ENCODE measurements at regions not wholly inside any gene's neighbourhood (a gene's known extent, or its start where the extent isn't known, plus 50 kb on each side); places are given as distances from the start of the nearest gene placed in this dataset.

- no peaks in the 10 kb centered on the region for H3K4me1 ChIP-seq
- H3K27ac ChIP-seq, result no peak overlapping the region
- CTCF ChIA-PET, result no interaction called here
- FAIRE-seq (no peak), ATAC-seq (no peak), DNase-seq (ENCODE audit: low read depth in 1 of 2, low spot score in 1 of 2) (no peak)
- H3K4me3 ChIP-seq, result no peak overlapping the region
- TF ChIP-seq ZNF302 (CRISPR knock-in tag; IDR thresholded peaks at IDR 0.05) (no peak), NPAS2 (CRISPR knock-in tag; IDR thresholded peaks at IDR 0.05; ENCODE audit: borderline replicate concordance) (no peak), FOXS1 (CRISPR knock-in tag; IDR thresholded peaks at IDR 0.05) (no peak), GATA3 (IDR thresholded peaks at IDR 0.05; ENCODE audit: borderline replicate concordance) (no peak), CHD2 (IDR thresholded peaks at IDR 0.05; ENCODE audit: low read length, partially characterized antibody) (no peak), ATOH8 (CRISPR knock-in tag; IDR thresholded peaks at IDR 0.05; ENCODE audit: low read depth) (no peak), MAX (IDR thresholded peaks at IDR 0.05) (no peak), RAD21 (conservative IDR thresholded peaks at IDR 0.05 in 1 of 2, IDR thresholded peaks at IDR 0.05 in 1 of 2) (no peak), KDM5A (IDR thresholded peaks at IDR 0.05) (no peak), POLR2A (IDR thresholded peaks at IDR 0.05; ENCODE audit: low read length) (no peak), USF2 (IDR thresholded peaks at IDR 0.05) (no peak), BHLHE40 (IDR thresholded peaks at IDR 0.05; ENCODE audit: low read depth, low read length) (no peak), ZSCAN20 (CRISPR knock-in tag; IDR thresholded peaks at IDR 0.05) (no peak), HOXA7 (CRISPR knock-in tag; IDR thresholded peaks at IDR 0.05) (no peak)
- no peaks in the 10 kb centered on the region; the same call in 2 of the 3 replicates for H3K9me3 ChIP-seq
- POLR2A ChIA-PET, result no interaction called here
- no peak overlapping the region for H3K4me2 ChIP-seq
- WGBS (ENCODE audit: missing lambda C conversion rate), result 28% methylated on average over 5 of the region's 15 CpGs
Measured at GRCh38 chr4:134546279-134546678, 344.7 kb upstream of the PABPC4L start.

- Histone ChIP-seq H3K4me3 (no peak overlapping the region), H3K4me1 (no peaks in the 10 kb centered on the region), H3K27ac (no peak overlapping the region), H3K9me3 (no peaks in the 10 kb centered on the region; the same call in 2 of the 3 replicates), H3K4me2 (no peak overlapping the region)
- ATAC-seq (no peak), DNase-seq (ENCODE audit: low read depth in 1 of 2, low spot score in 1 of 2) (peak in 1 of 2 experiments; percentile 1), FAIRE-seq (no peak)
- WGBS (ENCODE audit: missing lambda C conversion rate), result 17% methylated on average over 2 of the region's 2 CpGs
- CTCF ChIA-PET, result interaction anchor here (1.4 kb wide), 1 partner anchor 8 kb away, joined by 3 read pairs; no protein-coding TSS in a partner anchor
- POLR2A ChIA-PET, result no interaction called here
- no peak for TF ChIP-seq HES2 (IDR thresholded peaks at IDR 0.05)
- no peak for TF ChIP-seq HOXB13 (CRISPR knock-in tag; IDR thresholded peaks at IDR 0.05; ENCODE audit: low read depth)
- TF ChIP-seq USF2 (IDR thresholded peaks at IDR 0.05), result no peak
- no peak for TF ChIP-seq E2F6 (IDR thresholded peaks at IDR 0.05; ENCODE audit: borderline replicate concordance, low read depth)
- TF ChIP-seq MAFK (IDR thresholded peaks at IDR 0.05; ENCODE audit: partially characterized antibody), result no peak
Measured at GRCh38 chr4:134544303-134544770, 342.7 kb upstream of the PABPC4L start.

- no peak for TF ChIP-seq RAD21 (conservative IDR thresholded peaks at IDR 0.05 in 1 of 2, IDR thresholded peaks at IDR 0.05 in 1 of 2)
- TF ChIP-seq CBX8 (IDR thresholded peaks at IDR 0.05), result no peak
- no peak for TF ChIP-seq REST (IDR thresholded peaks at IDR 0.05)
- TF ChIP-seq HOXB5 (CRISPR knock-in tag; IDR thresholded peaks at IDR 0.05), result no peak
- TF ChIP-seq ZSCAN20 (CRISPR knock-in tag; IDR thresholded peaks at IDR 0.05), result no peak
- no peak for TF ChIP-seq POLR2A (IDR thresholded peaks at IDR 0.05; ENCODE audit: low read length)
- no peak for TF ChIP-seq HEYL (CRISPR knock-in tag; IDR thresholded peaks at IDR 0.05)
- no peak for TF ChIP-seq HES2 (IDR thresholded peaks at IDR 0.05)
- TF ChIP-seq HOXB13 (CRISPR knock-in tag; IDR thresholded peaks at IDR 0.05; ENCODE audit: low read depth), result no peak
- TF ChIP-seq JUNB (IDR thresholded peaks at IDR 0.05), result no peak
- CTCF ChIA-PET, result no interaction called here
- H3K27ac ChIP-seq, result no peak overlapping the region
- no peak overlapping the region for H3K4me2 ChIP-seq
- no peaks in the 10 kb centered on the region for H3K9me3 ChIP-seq
- POLR2A ChIA-PET, result no interaction called here
- no peak overlapping the region for H3K4me3 ChIP-seq
- 32% methylated on average over 2 of the region's 2 CpGs for WGBS (ENCODE audit: missing lambda C conversion rate)
- ATAC-seq (no peak), DNase-seq (ENCODE audit: low read depth in 1 of 2, low spot score in 1 of 2) (no peak), FAIRE-seq (no peak)
- H3K4me1 ChIP-seq, result no peaks in the 10 kb centered on the region
Measured at GRCh38 chr4:134540588-134540987, 339.0 kb upstream of the PABPC4L start.

Data from A549 (cell line).